ENCODE measurements at regions not wholly inside any gene's neighbourhood (a gene's known extent, or its start where the extent isn't known, plus 50 kb on each side); places are given as distances from the start of the nearest gene placed in this dataset.

GRCh38 chr17:73785958-73786743 lies 141.9 kb upstream of the SDK2 start:
- DNase-seq, result no peak

- DNase-seq, result no peak
These were observed 143.1 kb upstream of the SDK2 start for GRCh38 chr17:73787076-73788059.

- DNase-seq, result no peak
These were observed 143.9 kb upstream of the SDK2 start for GRCh38 chr17:73788111-73788510.

GRCh38 chr17:73791121-73791520 lies 146.9 kb upstream of the SDK2 start:
- DNase-seq, result no peak

- DNase-seq, result no peak
These were observed 147.4 kb upstream of the SDK2 start for GRCh38 chr17:73791631-73792030.

GRCh38 chr17:73792994-73793393 lies 148.7 kb upstream of the SDK2 start:
- no peak for DNase-seq

GRCh38 chr17:73794336-73794735 lies 150.1 kb upstream of the SDK2 start:
- DNase-seq, result no peak

GRCh38 chr17:73795730-73796129 lies 151.5 kb upstream of the SDK2 start:
- DNase-seq, result peak; percentile 36

GRCh38 chr17:73797594-73798110 lies 153.4 kb upstream of the SDK2 start:
- DNase-seq, result no peak

- DNase-seq, result peak; percentile 40
These were observed 154.0 kb upstream of the SDK2 start for GRCh38 chr17:73798111-73798748.

- DNase-seq, result no peak
These were observed 154.9 kb upstream of the SDK2 start for GRCh38 chr17:73799096-73799495.

GRCh38 chr17:73799781-73800627 lies 155.8 kb upstream of the SDK2 start:
- DNase-seq, result no peak

GRCh38 chr17:73800893-73801292 lies 156.6 kb upstream of the SDK2 start:
- peak; percentile 79 for DNase-seq

- peak; percentile 56 for DNase-seq
These were observed 157.3 kb upstream of the SDK2 start for GRCh38 chr17:73801455-73802100.

- DNase-seq, result peak; percentile 64
These were observed 158.1 kb upstream of the SDK2 start for GRCh38 chr17:73802314-73802713.

GRCh38 chr17:73802871-73803270 lies 158.6 kb upstream of the SDK2 start:
- no peak for DNase-seq

- peak; percentile 89 for DNase-seq
These were observed 159.8 kb upstream of the SDK2 start for GRCh38 chr17:73803964-73804435.

- DNase-seq, result no peak
These were observed 162.5 kb upstream of the SDK2 start for GRCh38 chr17:73806768-73807167.

GRCh38 chr17:73813201-73813600 lies 169.0 kb upstream of the SDK2 start:
- no peak for DNase-seq

GRCh38 chr17:73814075-73814474 lies 169.8 kb upstream of the SDK2 start:
- no peak for DNase-seq

- no peak for DNase-seq
These were observed 171.2 kb upstream of the SDK2 start for GRCh38 chr17:73815474-73815873.
